Esophagus muscularis mucosa (tissue), 4 donors: ENCODE measurements at regions not wholly inside any gene's neighbourhood (a gene's known extent, or its start where the extent isn't known, plus 50 kb on each side); places are given as distances from the start of the nearest gene placed in this dataset.

Source experiments
- DNase-seq: peaks from one replicate; pipeline ENCODE4 v3.0.0-alpha.2; 2017; ENCODE audit errors: extremely low spot score
- H3K27ac ChIP-seq, 4 donors: fragments of 200-600 bp; sonication (generic); replicated peaks in 1 of 4; 1 replicate in 3 of 4; 2 replicates in 1 of 4; pipeline ENCODE4 v1.5.1; 2016 to 2019; ENCODE audit warnings: mild to moderate bottlenecking in 1 of 4
- H3K27me3 ChIP-seq, 4 donors: fragments of 200-600 bp; sonication (generic); one replicate each; pipeline versions ENCODE4 v1.5.1 to v1.6.0; 2016 to 2019
- H3K36me3 ChIP-seq, 4 donors: fragments of 200-600 bp; sonication (generic); one replicate each; pipeline ENCODE4 v1.5.1; 2016 to 2019
- H3K4me1 ChIP-seq, 4 donors: fragments of 200-600 bp; sonication (generic); one replicate each; pipeline ENCODE4 v1.5.1; 2016 to 2019
- H3K4me3 ChIP-seq, 4 donors: fragments of 200-600 bp; sonication (generic); 1 replicate in 2 of 4; 2 replicates in 2 of 4; pipeline ENCODE4 v1.5.1; 2016 to 2019; ENCODE audit warnings: mild to moderate bottlenecking in 4 of 4, moderate library complexity in 1 of 4
- H3K9me3 ChIP-seq, 4 donors: fragments of 200-600 bp; sonication (generic); 1 replicate in 3 of 4; 2 replicates in 1 of 4; pipeline ENCODE4 v1.5.1; 2016 to 2019
- CTCF ChIP-seq, 3 experiments: fragments of 200-600 bp in 2 of 3; fragments of 450-650 bp in 1 of 3; sonication (generic) in 2 of 3; IDR thresholded peaks; one replicate each; pipeline ENCODE4 v1.5.1; 2017 to 2019; ENCODE audit warnings: antibody characterized with exemption in 3 of 3, mild to moderate bottlenecking in 2 of 3, moderate library complexity in 1 of 3
- EP300 ChIP-seq: sonication (generic); formaldehyde crosslinking; IDR thresholded peaks from one replicate; pipeline ENCODE4 v1.6.1; 2017; ENCODE audit warnings: antibody characterized with exemption
- POLR2A ChIP-seq: fragments of 450-650 bp; IDR thresholded peaks from one replicate; pipeline ENCODE4 v1.6.1; 2017; ENCODE audit warnings: antibody characterized with exemption, moderate library complexity, mild to moderate bottlenecking, low read depth
- POLR2AphosphoS5 ChIP-seq, 2 donors: sonication (generic); formaldehyde crosslinking; IDR thresholded peaks; one replicate each; pipeline ENCODE4 v1.6.1; 2017; ENCODE audit warnings: antibody characterized with exemption in 2 of 2
- WGBS: methylation state at CpG from one replicate; pipeline ENCODE4 v1.1.5; 2018; 5-methylcytosine and 5-hydroxymethylcytosine counted together
- intact Hi-C: fragments of 100-400 bp; cut with DNase I; formaldehyde crosslinking; loops from one replicate; pipeline ENCODE4 v1.15.1; 2023

GRCh38 chr4:58543465-58543864 lies 1433.3 kb upstream of the IGFBP7 start:
- no peak for DNase-seq
- Histone ChIP-seq H3K4me1 (no peaks in the 10 kb centered on the region), H3K27ac (no peak overlapping the region), H3K4me3 (no peak overlapping the region), H3K9me3 (no peaks in the 10 kb centered on the region), H3K27me3 (no peaks in the 10 kb centered on the region), H3K36me3 (no peaks in the 10 kb centered on the region)
- 66% methylated on average over 1 of the region's 1 CpG for WGBS
- TF ChIP-seq EP300 (no peak), CTCF (IDR thresholded peaks at IDR 0.05) (no peak), POLR2A (no peak), POLR2AphosphoS5 (IDR thresholded peaks at IDR 0.05) (no peak)
- intact Hi-C loops: no loop called here

GRCh38 chr4:58541926-58542325 lies 1431.7 kb upstream of the IGFBP7 start:
- no peaks in the 10 kb centered on the region for H3K9me3 ChIP-seq
- WGBS: 87% methylated on average over 1 of the region's 1 CpG
- H3K4me3 ChIP-seq: no peak overlapping the region
- TF ChIP-seq POLR2A: no peak
- no peak for TF ChIP-seq CTCF (IDR thresholded peaks at IDR 0.05)
- no peak for TF ChIP-seq POLR2AphosphoS5 (IDR thresholded peaks at IDR 0.05)
- no peak for TF ChIP-seq EP300
- intact Hi-C loops: no loop called here
- no peaks in the 10 kb centered on the region for H3K36me3 ChIP-seq
- DNase-seq: no peak
- no peak overlapping the region for H3K27ac ChIP-seq
- no peaks in the 10 kb centered on the region for H3K27me3 ChIP-seq
- H3K4me1 ChIP-seq: no peaks in the 10 kb centered on the region

GRCh38 chr4:58522765-58523382 lies 1412.7 kb upstream of the IGFBP7 start:
- WGBS: 60% methylated on average over 2 of the region's 2 CpGs
- no peak for DNase-seq
- TF ChIP-seq POLR2AphosphoS5 (IDR thresholded peaks at IDR 0.05) (no peak), EP300 (no peak), CTCF (IDR thresholded peaks at IDR 0.05) (no peak), POLR2A (no peak)
- Histone ChIP-seq H3K27ac (no peak overlapping the region), H3K4me1 (no peaks in the 10 kb centered on the region), H3K27me3 (no peaks in the 10 kb centered on the region), H3K36me3 (no peaks in the 10 kb centered on the region), H3K9me3 (no peaks in the 10 kb centered on the region), H3K4me3 (no peak overlapping the region)
- intact Hi-C loops: no loop called here

- TF ChIP-seq POLR2A (no peak), CTCF (IDR thresholded peaks at IDR 0.05) (no peak), EP300 (no peak), POLR2AphosphoS5 (IDR thresholded peaks at IDR 0.05) (no peak)
- H3K27ac ChIP-seq: no peak overlapping the region
- 64% methylated on average over 1 of the region's 1 CpG for WGBS
- H3K4me3 ChIP-seq: no peak overlapping the region
- H3K27me3 ChIP-seq: no peaks in the 10 kb centered on the region
- DNase-seq: no peak
- intact Hi-C loops: no loop called here
- H3K9me3 ChIP-seq: no peaks in the 10 kb centered on the region
- peaks cover 0 to 8% (median 0%) of the 10 kb centered on the region in 4 donors for H3K4me1 ChIP-seq
- no peaks in the 10 kb centered on the region for H3K36me3 ChIP-seq
These were observed 1405.0 kb upstream of the IGFBP7 start for GRCh38 chr4:58515226-58515625.

- H3K36me3 ChIP-seq: no peaks in the 10 kb centered on the region
- H3K4me1 ChIP-seq: peaks cover 0 to 8% (median 0%) of the 10 kb centered on the region in 4 donors
- TF ChIP-seq CTCF (IDR thresholded peaks at IDR 0.05) (no peak), POLR2AphosphoS5 (IDR thresholded peaks at IDR 0.05) (no peak), POLR2A (no peak), EP300 (no peak)
- H3K4me3 ChIP-seq: no peak overlapping the region
- no peak for DNase-seq
- H3K27ac ChIP-seq: no peak overlapping the region
- WGBS: 37% methylated on average over 1 of the region's 1 CpG
- no peaks in the 10 kb centered on the region for H3K27me3 ChIP-seq
- no peaks in the 10 kb centered on the region for H3K9me3 ChIP-seq
- intact Hi-C loops: no loop called here
These were observed 1404.1 kb upstream of the IGFBP7 start for GRCh38 chr4:58514299-58514698.
